ENCODE measurements at regions not wholly inside any gene's neighbourhood (a gene's known extent, or its start where the extent isn't known, plus 50 kb on each side); places are given as distances from the start of the nearest gene placed in this dataset.

DNA sequence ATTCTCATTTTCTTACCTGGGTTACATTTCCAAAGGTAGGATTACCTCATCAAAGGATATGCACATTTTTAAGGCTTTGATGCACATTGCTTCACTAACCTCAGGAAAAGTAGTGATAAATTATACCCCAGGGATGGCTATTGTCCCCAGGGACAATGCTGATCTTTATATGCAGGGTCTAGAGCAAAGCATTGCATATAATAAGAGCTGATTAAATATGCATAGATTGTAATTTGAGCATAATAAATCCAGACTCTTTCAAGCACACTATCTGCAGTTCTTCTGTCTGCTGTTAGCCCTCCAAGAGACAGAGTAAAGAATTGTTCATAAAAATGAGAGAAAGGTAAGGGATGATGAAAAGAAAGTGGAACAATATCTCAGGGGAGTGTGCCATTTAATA lies 57.3 kb upstream of the SYT13 start:
- intact Hi-C loops (cut with micrococcal nuclease) (no loop called here), dilution Hi-C loops (cut with MboI; ENCODE audit: extremely low pct_ligation_motif_present, low sequenced_read_pairs) (no loop called here)
- Histone ChIP-seq H3K9me1 (replicated peaks; ENCODE audit: control insufficient read depth, extremely low read depth, insufficient read depth, low read length) (no peaks in the 10 kb centered on the region), H3K4me2 (ENCODE audit: insufficient read depth, low read length) (no peak overlapping the region), H3K27ac (ENCODE audit: insufficient read depth, low read depth, low read length) (no peak overlapping the region), H4K20me1 (replicated peaks; ENCODE audit: control insufficient read depth, extremely low read depth, insufficient read depth, low read length) (no peaks in the 10 kb centered on the region), H3K4me1 (ENCODE audit: control insufficient read depth, extremely low read depth, insufficient read depth, low read length) (no peaks in the 10 kb centered on the region), H3K27me3 (ENCODE audit: control insufficient read depth in 2 of 2, insufficient read depth in 2 of 2, low read length in 2 of 2) (peaks cover 5 to 17% of the 10 kb centered on the region in 2 experiments), H3K36me3 (ENCODE audit: control insufficient read depth in 2 of 2, extremely low read depth in 1 of 2, insufficient read depth in 2 of 2, low read length in 2 of 2) (no peaks in the 10 kb centered on the region), H3K4me3 (replicated peaks in 1 of 3; ENCODE audit: insufficient read depth in 1 of 3, low read depth in 1 of 3, low read length in 3 of 3) (no peak overlapping the region), H3K9me3 (replicated peaks; ENCODE audit: control insufficient read depth, insufficient read depth, low read length) (no peaks in the 10 kb centered on the region), H3K9ac (replicated peaks; ENCODE audit: extremely low read depth, insufficient read depth, low read length) (no peak overlapping the region), H3K79me2 (ENCODE audit: control insufficient read depth, insufficient read depth, low read length) (no peaks in the 10 kb centered on the region), H2AFZ (ENCODE audit: low read depth, low read length) (no peak overlapping the region)
- POLR2A ChIA-PET, result no interaction called here
- FAIRE-seq (no peak), DNase-seq (ENCODE audit: low read depth, low spot score) (no peak)
- BruUV-seq (replicated peaks), result no TSS peak
- CTCF ChIA-PET, result interaction anchor here (0.7 to 9.8 kb wide), 2 partner anchors 9 to 429 kb away, joined by 3 to 195 read pairs; no protein-coding TSS in a partner anchor
- TF ChIP-seq POLR2AphosphoS5 (IDR thresholded peaks at IDR 0.05; ENCODE audit: insufficient read depth, low read depth, low read length) (no peak), EZH2 (IDR thresholded peaks at IDR 0.05; ENCODE audit: borderline replicate concordance, low read depth, low read length, severe bottlenecking) (no peak), GATA2 (IDR thresholded peaks at IDR 0.05; ENCODE audit: insufficient read depth, insufficient read length, low read depth, low read length) (no peak), POLR2A (IDR thresholded peaks at IDR 0.05; ENCODE audit: low read depth, low read length) (no peak), JUN (IDR thresholded peaks at IDR 0.05; ENCODE audit: borderline replicate concordance, insufficient read depth, insufficient read length, low read depth) (no peak), MYC (IDR thresholded peaks at IDR 0.05; ENCODE audit: low read depth, low read length) (no peak), FOS (IDR thresholded peaks at IDR 0.05; ENCODE audit: borderline replicate concordance, insufficient read depth, low read length) (no peak)
- TF ChIP-seq, protein P1, sequence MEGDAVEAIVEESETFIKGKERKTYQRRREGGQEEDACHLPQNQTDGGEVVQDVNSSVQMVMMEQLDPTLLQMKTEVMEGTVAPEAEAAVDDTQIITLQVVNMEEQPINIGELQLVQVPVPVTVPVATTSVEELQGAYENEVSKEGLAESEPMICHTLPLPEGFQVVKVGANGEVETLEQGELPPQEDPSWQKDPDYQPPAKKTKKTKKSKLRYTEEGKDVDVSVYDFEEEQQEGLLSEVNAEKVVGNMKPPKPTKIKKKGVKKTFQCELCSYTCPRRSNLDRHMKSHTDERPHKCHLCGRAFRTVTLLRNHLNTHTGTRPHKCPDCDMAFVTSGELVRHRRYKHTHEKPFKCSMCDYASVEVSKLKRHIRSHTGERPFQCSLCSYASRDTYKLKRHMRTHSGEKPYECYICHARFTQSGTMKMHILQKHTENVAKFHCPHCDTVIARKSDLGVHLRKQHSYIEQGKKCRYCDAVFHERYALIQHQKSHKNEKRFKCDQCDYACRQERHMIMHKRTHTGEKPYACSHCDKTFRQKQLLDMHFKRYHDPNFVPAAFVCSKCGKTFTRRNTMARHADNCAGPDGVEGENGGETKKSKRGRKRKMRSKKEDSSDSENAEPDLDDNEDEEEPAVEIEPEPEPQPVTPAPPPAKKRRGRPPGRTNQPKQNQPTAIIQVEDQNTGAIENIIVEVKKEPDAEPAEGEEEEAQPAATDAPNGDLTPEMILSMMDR (IDR thresholded peaks at IDR 0.05; ENCODE audit: extremely low read depth in 1 of 2, insufficient read depth in 1 of 2, low read depth in 1 of 2, low read length in 2 of 2), result no peak
- TF ChIP-seq, protein P2, sequence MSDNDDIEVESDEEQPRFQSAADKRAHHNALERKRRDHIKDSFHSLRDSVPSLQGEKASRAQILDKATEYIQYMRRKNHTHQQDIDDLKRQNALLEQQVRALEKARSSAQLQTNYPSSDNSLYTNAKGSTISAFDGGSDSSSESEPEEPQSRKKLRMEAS (IDR thresholded peaks at IDR 0.05; ENCODE audit: insufficient read depth, insufficient read length), result no peak

Measured in endothelial cell of umbilical vein (primary cell).